ENCODE measurements at regions not wholly inside any gene's neighbourhood (a gene's known extent, or its start where the extent isn't known, plus 50 kb on each side); places are given as distances from the start of the nearest gene placed in this dataset.

DNA sequence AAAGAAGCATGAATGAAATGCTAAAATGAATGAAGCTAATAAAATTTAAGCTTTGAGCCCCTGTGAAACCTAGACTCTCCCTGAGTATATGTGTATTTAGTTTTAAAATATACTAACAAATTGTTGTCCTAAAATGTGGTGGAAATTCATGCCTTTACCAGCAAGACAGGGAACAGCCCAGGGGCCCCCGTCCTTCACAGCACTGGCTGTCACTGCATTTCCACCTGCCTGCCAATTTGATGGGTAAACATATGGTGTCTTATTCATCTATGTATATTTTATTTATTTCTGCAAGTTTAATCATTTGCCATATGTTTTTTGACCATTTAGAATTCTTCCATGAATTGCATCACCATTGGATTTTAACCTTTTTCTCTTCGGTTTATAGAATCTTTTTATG, 463.7 kb upstream of the NBEA start:
- Histone ChIP-seq H3K9me3 (ENCODE audit: control insufficient read depth in 4 of 4, low read length in 3 of 4) (no peaks in the 10 kb centered on the region), H3K27ac (ENCODE audit: low read depth in 1 of 2, low read length in 2 of 2) (no peak overlapping the region), H3K9ac (ENCODE audit: low read depth in 1 of 2, low read length in 2 of 2) (no peak overlapping the region), H3K4me3 (ENCODE audit: low read depth in 1 of 3, low read length in 3 of 3) (no peak overlapping the region), H3K36me3 (ENCODE audit: control insufficient read depth in 4 of 4, insufficient read depth in 3 of 4, low read depth in 1 of 4, low read length in 3 of 4) (no peaks in the 10 kb centered on the region), H3K27me3 (ENCODE audit: control insufficient read depth in 4 of 4, insufficient read depth in 4 of 4, low read length in 3 of 4) (no peaks in the 10 kb centered on the region), H3K4me1 (ENCODE audit: control insufficient read depth in 4 of 4, insufficient read depth in 4 of 4, low read length in 3 of 4) (no peaks in the 10 kb centered on the region)
- no peak for DNase-seq (ENCODE audit: low spot score)
- WGBS: 64% methylated on average over 2 of the region's 2 CpGs
- no peak for TF ChIP-seq SP1 (IDR thresholded peaks at IDR 0.05)
- TF ChIP-seq, protein P1, sequence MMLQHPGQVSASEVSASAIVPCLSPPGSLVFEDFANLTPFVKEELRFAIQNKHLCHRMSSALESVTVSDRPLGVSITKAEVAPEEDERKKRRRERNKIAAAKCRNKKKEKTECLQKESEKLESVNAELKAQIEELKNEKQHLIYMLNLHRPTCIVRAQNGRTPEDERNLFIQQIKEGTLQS (IDR thresholded peaks at IDR 0.05): no peak
- TF ChIP-seq, protein P2, sequence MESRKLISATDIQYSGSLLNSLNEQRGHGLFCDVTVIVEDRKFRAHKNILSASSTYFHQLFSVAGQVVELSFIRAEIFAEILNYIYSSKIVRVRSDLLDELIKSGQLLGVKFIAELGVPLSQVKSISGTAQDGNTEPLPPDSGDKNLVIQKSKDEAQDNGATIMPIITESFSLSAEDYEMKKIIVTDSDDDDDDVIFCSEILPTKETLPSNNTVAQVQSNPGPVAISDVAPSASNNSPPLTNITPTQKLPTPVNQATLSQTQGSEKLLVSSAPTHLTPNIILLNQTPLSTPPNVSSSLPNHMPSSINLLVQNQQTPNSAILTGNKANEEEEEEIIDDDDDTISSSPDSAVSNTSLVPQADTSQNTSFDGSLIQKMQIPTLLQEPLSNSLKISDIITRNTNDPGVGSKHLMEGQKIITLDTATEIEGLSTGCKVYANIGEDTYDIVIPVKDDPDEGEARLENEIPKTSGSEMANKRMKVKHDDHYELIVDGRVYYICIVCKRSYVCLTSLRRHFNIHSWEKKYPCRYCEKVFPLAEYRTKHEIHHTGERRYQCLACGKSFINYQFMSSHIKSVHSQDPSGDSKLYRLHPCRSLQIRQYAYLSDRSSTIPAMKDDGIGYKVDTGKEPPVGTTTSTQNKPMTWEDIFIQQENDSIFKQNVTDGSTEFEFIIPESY (IDR thresholded peaks at IDR 0.05): no peak
- TF ChIP-seq HNF4A (conservative IDR thresholded peaks at IDR 0.05): no peak
- TF ChIP-seq GABPA (IDR thresholded peaks at IDR 0.05 in 1 of 2, conservative IDR thresholded peaks at IDR 0.05 in 1 of 2): no peak

GRCh38 chr13:34502011-34502410, 440.1 kb upstream of the NBEA start:
- Histone ChIP-seq H3K4me3 (ENCODE audit: low read depth in 1 of 3, low read length in 3 of 3) (no peak overlapping the region), H3K27me3 (ENCODE audit: control insufficient read depth in 4 of 4, insufficient read depth in 4 of 4, low read length in 3 of 4) (no peaks in the 10 kb centered on the region), H3K9ac (ENCODE audit: low read depth in 1 of 2, low read length in 2 of 2) (no peak overlapping the region), H3K4me1 (ENCODE audit: control insufficient read depth in 4 of 4, insufficient read depth in 4 of 4, low read length in 3 of 4) (no peaks in the 10 kb centered on the region), H3K9me3 (ENCODE audit: control insufficient read depth in 4 of 4, low read length in 3 of 4) (no peaks in the 10 kb centered on the region), H3K27ac (ENCODE audit: low read depth in 1 of 2, low read length in 2 of 2) (no peak overlapping the region), H3K36me3 (ENCODE audit: control insufficient read depth in 4 of 4, insufficient read depth in 3 of 4, low read depth in 1 of 4, low read length in 3 of 4) (no peaks in the 10 kb centered on the region)
- TF ChIP-seq YY1 (IDR thresholded peaks at IDR 0.05) (no peak), HNF4G (IDR thresholded peaks at IDR 0.05) (no peak), GABPA (IDR thresholded peaks at IDR 0.05 in 1 of 2, conservative IDR thresholded peaks at IDR 0.05 in 1 of 2) (no peak), HNF4A (conservative IDR thresholded peaks at IDR 0.05) (no peak), RAD21 (IDR thresholded peaks at IDR 0.05) (no peak), JUND (IDR thresholded peaks at IDR 0.05) (no peak), SP1 (IDR thresholded peaks at IDR 0.05) (no peak), TAF1 (conservative IDR thresholded peaks at IDR 0.05) (no peak), NR2F2 (IDR thresholded peaks at IDR 0.05) (no peak), FOXA1 (IDR thresholded peaks at IDR 0.05) (no peak)
- TF ChIP-seq, protein P3, sequence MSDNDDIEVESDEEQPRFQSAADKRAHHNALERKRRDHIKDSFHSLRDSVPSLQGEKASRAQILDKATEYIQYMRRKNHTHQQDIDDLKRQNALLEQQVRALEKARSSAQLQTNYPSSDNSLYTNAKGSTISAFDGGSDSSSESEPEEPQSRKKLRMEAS (IDR thresholded peaks at IDR 0.05): no peak
- TF ChIP-seq, protein P2 (IDR thresholded peaks at IDR 0.05): no peak
- TF ChIP-seq, protein P4, sequence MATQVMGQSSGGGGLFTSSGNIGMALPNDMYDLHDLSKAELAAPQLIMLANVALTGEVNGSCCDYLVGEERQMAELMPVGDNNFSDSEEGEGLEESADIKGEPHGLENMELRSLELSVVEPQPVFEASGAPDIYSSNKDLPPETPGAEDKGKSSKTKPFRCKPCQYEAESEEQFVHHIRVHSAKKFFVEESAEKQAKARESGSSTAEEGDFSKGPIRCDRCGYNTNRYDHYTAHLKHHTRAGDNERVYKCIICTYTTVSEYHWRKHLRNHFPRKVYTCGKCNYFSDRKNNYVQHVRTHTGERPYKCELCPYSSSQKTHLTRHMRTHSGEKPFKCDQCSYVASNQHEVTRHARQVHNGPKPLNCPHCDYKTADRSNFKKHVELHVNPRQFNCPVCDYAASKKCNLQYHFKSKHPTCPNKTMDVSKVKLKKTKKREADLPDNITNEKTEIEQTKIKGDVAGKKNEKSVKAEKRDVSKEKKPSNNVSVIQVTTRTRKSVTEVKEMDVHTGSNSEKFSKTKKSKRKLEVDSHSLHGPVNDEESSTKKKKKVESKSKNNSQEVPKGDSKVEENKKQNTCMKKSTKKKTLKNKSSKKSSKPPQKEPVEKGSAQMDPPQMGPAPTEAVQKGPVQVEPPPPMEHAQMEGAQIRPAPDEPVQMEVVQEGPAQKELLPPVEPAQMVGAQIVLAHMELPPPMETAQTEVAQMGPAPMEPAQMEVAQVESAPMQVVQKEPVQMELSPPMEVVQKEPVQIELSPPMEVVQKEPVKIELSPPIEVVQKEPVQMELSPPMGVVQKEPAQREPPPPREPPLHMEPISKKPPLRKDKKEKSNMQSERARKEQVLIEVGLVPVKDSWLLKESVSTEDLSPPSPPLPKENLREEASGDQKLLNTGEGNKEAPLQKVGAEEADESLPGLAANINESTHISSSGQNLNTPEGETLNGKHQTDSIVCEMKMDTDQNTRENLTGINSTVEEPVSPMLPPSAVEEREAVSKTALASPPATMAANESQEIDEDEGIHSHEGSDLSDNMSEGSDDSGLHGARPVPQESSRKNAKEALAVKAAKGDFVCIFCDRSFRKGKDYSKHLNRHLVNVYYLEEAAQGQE (IDR thresholded peaks at IDR 0.05): no peak
- 81% methylated on average over 2 of the region's 2 CpGs for WGBS
- DNase-seq (ENCODE audit: low spot score): no peak

Data from liver (tissue), 7 donors.